Neural cell (in vitro differentiated cells): ENCODE measurements at regions not wholly inside any gene's neighbourhood (a gene's known extent, or its start where the extent isn't known, plus 50 kb on each side); places are given as distances from the start of the nearest gene placed in this dataset.

Source experiments
- H2AFZ ChIP-seq: fragments of 200-600, 300-800 bp; sonication (generic), shearing (Covaris generic); 2 replicates; pipeline ENCODE4 v1.6.0; 2014; ENCODE audit warnings: low read depth, mild to moderate bottlenecking, antibody characterized with exemption, low read length, moderate library complexity
- H3F3A ChIP-seq: fragments of 200-600 bp; shearing (Covaris generic); 2 replicates; pipeline ENCODE4 v1.6.1; 2016; ENCODE audit warnings: mild to moderate bottlenecking, moderate library complexity, mixed read lengths, antibody characterized with exemption, low read length; ENCODE audit not compliant: insufficient read depth, poor library complexity, severe bottlenecking
- H3K27ac ChIP-seq: fragments of 200-600, 300-800 bp; sonication (generic), shearing (Covaris generic); 2 replicates; pipeline ENCODE4 v1.5.1; 2014; ENCODE audit warnings: mild to moderate bottlenecking, low read length, moderate library complexity
- H3K27me3 ChIP-seq: fragments of 300-800, 200-600 bp; sonication (generic), shearing (Covaris generic); 2 replicates; pipeline ENCODE4 v1.6.0; 2014; ENCODE audit warnings: mild to moderate bottlenecking, low read depth, low read length, moderate library complexity; ENCODE audit not compliant: insufficient read depth
- H3K36me3 ChIP-seq: fragments of 300-800, 200-600 bp; sonication (generic), shearing (Covaris generic); 2 replicates; pipeline ENCODE4 v1.5.1; 2014; ENCODE audit warnings: mild to moderate bottlenecking, antibody characterized with exemption, low read length, moderate library complexity; ENCODE audit not compliant: insufficient read depth
- H3K4me2 ChIP-seq: fragments of 300-800, 200-600 bp; sonication (generic), shearing (Covaris generic); 2 replicates; pipeline ENCODE4 v1.6.0; 2014; ENCODE audit warnings: mild to moderate bottlenecking, low read length
- H3K4me3 ChIP-seq: fragments of 300-800, 200-600 bp; sonication (generic), shearing (Covaris generic); 2 replicates; pipeline ENCODE4 v1.5.1; 2014; ENCODE audit warnings: mild to moderate bottlenecking, low read length, moderate library complexity
- H3K79me2 ChIP-seq: fragments of 200-600 bp; shearing (Covaris generic); replicated peaks from 2 replicates; pipeline ENCODE4 v1.6.0; 2014; ENCODE audit warnings: mild to moderate bottlenecking, low read length, moderate library complexity; ENCODE audit not compliant: insufficient read depth
- H3K9ac ChIP-seq: fragments of 300-800, 200-600 bp; sonication (generic), shearing (Covaris generic); 2 replicates; pipeline ENCODE4 v1.6.1; 2016; ENCODE audit warnings: mild to moderate bottlenecking, low read length, mixed read lengths
- H3K9me2 ChIP-seq: fragments of 200-600 bp; shearing (Covaris generic); 2 replicates; pipeline ENCODE4 v1.6.1; 2016; ENCODE audit warnings: mild to moderate bottlenecking, low read length, mixed read lengths; ENCODE audit not compliant: insufficient read depth
- H3K9me3 ChIP-seq: fragments of 200-600, 300-800 bp; sonication (generic), shearing (Covaris generic); 2 replicates; pipeline ENCODE4 v1.6.1; 2016; ENCODE audit warnings: mild to moderate bottlenecking, mixed run types, low read length, moderate library complexity, mixed read lengths
- H4K20me1 ChIP-seq: fragments of 200-600 bp; shearing (Covaris generic); 2 replicates; pipeline ENCODE4 v1.6.1; 2016; ENCODE audit warnings: mild to moderate bottlenecking, mixed run types; ENCODE audit not compliant: insufficient read depth
- EP300 ChIP-seq: fragments of 450-650 bp; conservative IDR thresholded peaks from 2 replicates; pipeline ENCODE4 v1.6.1; 2014; ENCODE audit warnings: antibody characterized with exemption, mild to moderate bottlenecking, moderate library complexity; ENCODE audit not compliant: poor library complexity, severe bottlenecking
- EZH2 ChIP-seq: fragments of 200-600, 300-800 bp; shearing (Covaris generic), sonication (generic); IDR thresholded peaks from 2 replicates; pipeline ENCODE4 v1.6.1; 2014; ENCODE audit warnings: antibody characterized with exemption, low read length, borderline replicate concordance, mild to moderate bottlenecking; ENCODE audit not compliant: insufficient read depth, poor library complexity, severe bottlenecking
- MXI1 ChIP-seq: fragments of 450-650 bp; conservative IDR thresholded peaks from 2 replicates; pipeline ENCODE4 v1.6.1; 2014; ENCODE audit warnings: antibody characterized with exemption, mild to moderate bottlenecking; ENCODE audit not compliant: poor library complexity, severe bottlenecking
- POLR2AphosphoS5 ChIP-seq: IDR thresholded peaks from 2 replicates; pipeline ENCODE4 v1.6.1; 2012
- RAD21 ChIP-seq: fragments of 450-650 bp; conservative IDR thresholded peaks from 2 replicates; pipeline ENCODE4 v1.6.1; 2014; ENCODE audit warnings: antibody characterized with exemption, mild to moderate bottlenecking, moderate library complexity
- SMC3 ChIP-seq: fragments of 450-650 bp; conservative IDR thresholded peaks from 2 replicates; pipeline ENCODE4 v1.6.1; 2014; ENCODE audit warnings: antibody characterized with exemption, mild to moderate bottlenecking, moderate library complexity; ENCODE audit not compliant: poor library complexity
- TAF1 ChIP-seq: IDR thresholded peaks from 2 replicates; pipeline ENCODE4 v1.6.1; 2012; ENCODE audit warnings: low read depth
- TF ChIP-seq, protein P1 (sequence below): IDR thresholded peaks from 2 replicates; pipeline ENCODE4 v1.6.1; 2012; ENCODE audit warnings: borderline replicate concordance
- TF ChIP-seq, protein P2 (sequence below): fragments of 450-650 bp; IDR thresholded peaks from 2 replicates; pipeline ENCODE4 v1.5.1; 2014; ENCODE audit warnings: antibody characterized with exemption, mild to moderate bottlenecking, moderate library complexity; ENCODE audit not compliant: poor library complexity, severe bottlenecking

DNA sequence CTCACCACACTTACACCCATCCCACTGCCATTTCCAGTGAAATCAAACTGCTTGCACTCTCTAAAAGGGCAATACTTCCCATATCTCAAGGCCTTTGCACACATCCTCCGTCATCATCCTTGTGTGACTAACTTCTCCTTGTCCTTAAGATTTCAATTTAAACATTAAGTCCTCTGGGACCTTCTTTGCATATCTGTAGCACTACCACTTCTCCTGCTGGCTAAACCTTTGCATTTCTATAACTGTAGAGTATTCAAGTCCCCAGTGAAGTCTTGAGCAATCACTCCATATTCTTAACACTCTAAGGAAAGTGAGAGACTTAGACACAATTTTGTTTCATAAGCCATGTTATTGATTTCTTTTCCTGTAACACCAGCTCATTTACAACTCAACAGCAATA, 136.8 kb upstream of the EPHA4 start:
- H3K9me3 ChIP-seq: no peaks in the 10 kb centered on the region
- no peak overlapping the region for H3K4me2 ChIP-seq
- H4K20me1 ChIP-seq: no peaks in the 10 kb centered on the region
- H3K27ac ChIP-seq: no peak overlapping the region
- H3K9ac ChIP-seq: no peak overlapping the region
- no peak overlapping the region for H3K4me3 ChIP-seq
- H2AFZ ChIP-seq: no peak overlapping the region
- H3K79me2 ChIP-seq: no peaks in the 10 kb centered on the region
- H3K9me2 ChIP-seq: no peaks in the 10 kb centered on the region
- no peak for TF ChIP-seq EP300
- no peak for TF ChIP-seq POLR2AphosphoS5
- TF ChIP-seq, protein P1, sequence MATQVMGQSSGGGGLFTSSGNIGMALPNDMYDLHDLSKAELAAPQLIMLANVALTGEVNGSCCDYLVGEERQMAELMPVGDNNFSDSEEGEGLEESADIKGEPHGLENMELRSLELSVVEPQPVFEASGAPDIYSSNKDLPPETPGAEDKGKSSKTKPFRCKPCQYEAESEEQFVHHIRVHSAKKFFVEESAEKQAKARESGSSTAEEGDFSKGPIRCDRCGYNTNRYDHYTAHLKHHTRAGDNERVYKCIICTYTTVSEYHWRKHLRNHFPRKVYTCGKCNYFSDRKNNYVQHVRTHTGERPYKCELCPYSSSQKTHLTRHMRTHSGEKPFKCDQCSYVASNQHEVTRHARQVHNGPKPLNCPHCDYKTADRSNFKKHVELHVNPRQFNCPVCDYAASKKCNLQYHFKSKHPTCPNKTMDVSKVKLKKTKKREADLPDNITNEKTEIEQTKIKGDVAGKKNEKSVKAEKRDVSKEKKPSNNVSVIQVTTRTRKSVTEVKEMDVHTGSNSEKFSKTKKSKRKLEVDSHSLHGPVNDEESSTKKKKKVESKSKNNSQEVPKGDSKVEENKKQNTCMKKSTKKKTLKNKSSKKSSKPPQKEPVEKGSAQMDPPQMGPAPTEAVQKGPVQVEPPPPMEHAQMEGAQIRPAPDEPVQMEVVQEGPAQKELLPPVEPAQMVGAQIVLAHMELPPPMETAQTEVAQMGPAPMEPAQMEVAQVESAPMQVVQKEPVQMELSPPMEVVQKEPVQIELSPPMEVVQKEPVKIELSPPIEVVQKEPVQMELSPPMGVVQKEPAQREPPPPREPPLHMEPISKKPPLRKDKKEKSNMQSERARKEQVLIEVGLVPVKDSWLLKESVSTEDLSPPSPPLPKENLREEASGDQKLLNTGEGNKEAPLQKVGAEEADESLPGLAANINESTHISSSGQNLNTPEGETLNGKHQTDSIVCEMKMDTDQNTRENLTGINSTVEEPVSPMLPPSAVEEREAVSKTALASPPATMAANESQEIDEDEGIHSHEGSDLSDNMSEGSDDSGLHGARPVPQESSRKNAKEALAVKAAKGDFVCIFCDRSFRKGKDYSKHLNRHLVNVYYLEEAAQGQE: no peak
- TF ChIP-seq EZH2: no peak
- TF ChIP-seq SMC3: no peak
- TF ChIP-seq TAF1: no peak
- TF ChIP-seq, protein P2, sequence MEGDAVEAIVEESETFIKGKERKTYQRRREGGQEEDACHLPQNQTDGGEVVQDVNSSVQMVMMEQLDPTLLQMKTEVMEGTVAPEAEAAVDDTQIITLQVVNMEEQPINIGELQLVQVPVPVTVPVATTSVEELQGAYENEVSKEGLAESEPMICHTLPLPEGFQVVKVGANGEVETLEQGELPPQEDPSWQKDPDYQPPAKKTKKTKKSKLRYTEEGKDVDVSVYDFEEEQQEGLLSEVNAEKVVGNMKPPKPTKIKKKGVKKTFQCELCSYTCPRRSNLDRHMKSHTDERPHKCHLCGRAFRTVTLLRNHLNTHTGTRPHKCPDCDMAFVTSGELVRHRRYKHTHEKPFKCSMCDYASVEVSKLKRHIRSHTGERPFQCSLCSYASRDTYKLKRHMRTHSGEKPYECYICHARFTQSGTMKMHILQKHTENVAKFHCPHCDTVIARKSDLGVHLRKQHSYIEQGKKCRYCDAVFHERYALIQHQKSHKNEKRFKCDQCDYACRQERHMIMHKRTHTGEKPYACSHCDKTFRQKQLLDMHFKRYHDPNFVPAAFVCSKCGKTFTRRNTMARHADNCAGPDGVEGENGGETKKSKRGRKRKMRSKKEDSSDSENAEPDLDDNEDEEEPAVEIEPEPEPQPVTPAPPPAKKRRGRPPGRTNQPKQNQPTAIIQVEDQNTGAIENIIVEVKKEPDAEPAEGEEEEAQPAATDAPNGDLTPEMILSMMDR: no peak
- TF ChIP-seq MXI1: no peak
- no peak for TF ChIP-seq RAD21
- H3F3A ChIP-seq: no peaks in the 10 kb centered on the region
- H3K36me3 ChIP-seq: no peaks in the 10 kb centered on the region
- no peaks in the 10 kb centered on the region for H3K27me3 ChIP-seq

DNA sequence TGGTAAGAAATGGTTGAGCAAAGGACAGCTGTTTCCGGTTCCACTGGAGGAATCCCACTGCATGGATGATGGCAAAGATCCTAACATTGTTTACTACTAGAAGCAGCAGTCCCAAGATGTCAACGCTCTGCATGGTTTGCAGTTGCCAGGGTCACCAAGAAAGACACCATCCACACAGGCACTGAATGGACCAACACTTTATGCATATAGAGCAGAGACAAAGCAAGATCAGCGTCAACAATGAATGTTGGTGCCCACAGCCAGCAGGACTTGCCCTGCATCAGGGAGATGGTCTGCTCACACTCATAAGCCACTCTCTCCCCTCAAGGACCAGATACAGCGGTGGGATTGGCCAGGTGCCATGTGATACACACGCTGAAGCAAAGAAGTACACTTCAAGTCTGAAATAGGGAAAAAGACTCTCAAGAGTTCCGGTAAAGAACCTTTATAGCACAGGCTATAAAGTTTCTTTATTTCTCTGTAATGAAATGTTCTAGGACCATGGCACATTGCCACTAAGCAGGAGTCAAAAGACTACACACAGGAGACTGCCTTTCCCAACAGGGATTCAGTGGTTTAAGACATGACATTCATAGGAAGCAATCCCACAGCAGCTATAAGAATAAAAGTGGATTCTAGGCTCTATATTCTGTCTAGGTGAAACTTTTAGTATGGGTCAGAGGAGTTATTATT, 133.2 kb upstream of the EPHA4 start:
- Histone ChIP-seq H3K4me3 (no peak overlapping the region), H3K36me3 (no peaks in the 10 kb centered on the region), H3K9me2 (no peaks in the 10 kb centered on the region), H3F3A (no peaks in the 10 kb centered on the region), H3K9ac (no peak overlapping the region), H4K20me1 (no peaks in the 10 kb centered on the region), H3K79me2 (no peaks in the 10 kb centered on the region), H3K4me2 (no peak overlapping the region), H3K27ac (no peak overlapping the region), H3K27me3 (no peaks in the 10 kb centered on the region), H3K9me3 (no peaks in the 10 kb centered on the region), H2AFZ (no peak overlapping the region)
- TF ChIP-seq EP300: no peak
